ENCODE measurements at regions not wholly inside any gene's neighbourhood (a gene's known extent, or its start where the extent isn't known, plus 50 kb on each side); places are given as distances from the start of the nearest gene placed in this dataset.

DNA sequence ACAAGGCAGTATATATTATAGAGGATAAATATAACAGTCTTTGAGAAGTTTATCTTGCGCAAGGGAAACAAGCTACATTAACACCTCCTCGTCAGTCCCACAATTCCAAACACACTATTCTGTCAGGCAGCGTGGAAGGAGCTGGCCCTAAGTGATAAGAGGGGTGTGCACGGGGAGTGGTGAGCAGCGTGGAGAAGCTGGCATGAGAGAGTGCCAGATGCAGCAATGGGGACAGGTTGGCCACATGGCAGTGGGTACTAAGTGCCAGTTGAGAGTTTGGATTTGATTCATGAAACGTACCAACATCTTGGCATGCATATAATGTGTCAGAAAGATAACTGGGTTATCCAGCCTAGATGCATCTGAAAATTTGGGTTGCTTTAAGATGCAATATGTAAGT is 460.2 kb downstream of the ICE1 start:
- TF ChIP-seq, protein P1, sequence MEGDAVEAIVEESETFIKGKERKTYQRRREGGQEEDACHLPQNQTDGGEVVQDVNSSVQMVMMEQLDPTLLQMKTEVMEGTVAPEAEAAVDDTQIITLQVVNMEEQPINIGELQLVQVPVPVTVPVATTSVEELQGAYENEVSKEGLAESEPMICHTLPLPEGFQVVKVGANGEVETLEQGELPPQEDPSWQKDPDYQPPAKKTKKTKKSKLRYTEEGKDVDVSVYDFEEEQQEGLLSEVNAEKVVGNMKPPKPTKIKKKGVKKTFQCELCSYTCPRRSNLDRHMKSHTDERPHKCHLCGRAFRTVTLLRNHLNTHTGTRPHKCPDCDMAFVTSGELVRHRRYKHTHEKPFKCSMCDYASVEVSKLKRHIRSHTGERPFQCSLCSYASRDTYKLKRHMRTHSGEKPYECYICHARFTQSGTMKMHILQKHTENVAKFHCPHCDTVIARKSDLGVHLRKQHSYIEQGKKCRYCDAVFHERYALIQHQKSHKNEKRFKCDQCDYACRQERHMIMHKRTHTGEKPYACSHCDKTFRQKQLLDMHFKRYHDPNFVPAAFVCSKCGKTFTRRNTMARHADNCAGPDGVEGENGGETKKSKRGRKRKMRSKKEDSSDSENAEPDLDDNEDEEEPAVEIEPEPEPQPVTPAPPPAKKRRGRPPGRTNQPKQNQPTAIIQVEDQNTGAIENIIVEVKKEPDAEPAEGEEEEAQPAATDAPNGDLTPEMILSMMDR (conservative IDR thresholded peaks at IDR 0.05; ENCODE audit: low read depth, low read length), result no peak
- no peak for TF ChIP-seq EZH2 (IDR thresholded peaks at IDR 0.05; ENCODE audit: borderline replicate concordance, low read depth, low read length, poor library complexity, severe bottlenecking)
